ENCODE measurements at regions not wholly inside any gene's neighbourhood (a gene's known extent, or its start where the extent isn't known, plus 50 kb on each side); places are given as distances from the start of the nearest gene placed in this dataset.

DNA sequence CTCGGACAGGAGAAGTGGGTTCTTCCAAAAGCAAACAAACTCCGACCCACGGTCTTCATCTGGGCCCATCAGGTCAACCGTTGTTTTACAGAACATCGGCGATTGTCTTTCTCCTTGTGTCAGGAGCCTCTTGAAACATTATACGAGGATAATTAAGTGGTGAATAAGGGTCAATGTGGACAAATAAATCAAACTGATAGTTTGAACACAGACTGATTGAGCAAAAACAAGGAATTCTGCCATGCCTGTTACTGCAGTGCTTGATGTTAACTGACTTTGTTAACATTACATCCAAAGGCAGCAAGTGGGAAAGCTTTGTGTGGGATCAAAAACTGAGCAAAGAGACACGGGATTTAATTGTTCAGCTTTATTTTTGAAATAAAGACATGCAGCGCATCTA is 101.1 kb upstream of the IFNGR1 start (continued):
- TF ChIP-seq, protein P1, sequence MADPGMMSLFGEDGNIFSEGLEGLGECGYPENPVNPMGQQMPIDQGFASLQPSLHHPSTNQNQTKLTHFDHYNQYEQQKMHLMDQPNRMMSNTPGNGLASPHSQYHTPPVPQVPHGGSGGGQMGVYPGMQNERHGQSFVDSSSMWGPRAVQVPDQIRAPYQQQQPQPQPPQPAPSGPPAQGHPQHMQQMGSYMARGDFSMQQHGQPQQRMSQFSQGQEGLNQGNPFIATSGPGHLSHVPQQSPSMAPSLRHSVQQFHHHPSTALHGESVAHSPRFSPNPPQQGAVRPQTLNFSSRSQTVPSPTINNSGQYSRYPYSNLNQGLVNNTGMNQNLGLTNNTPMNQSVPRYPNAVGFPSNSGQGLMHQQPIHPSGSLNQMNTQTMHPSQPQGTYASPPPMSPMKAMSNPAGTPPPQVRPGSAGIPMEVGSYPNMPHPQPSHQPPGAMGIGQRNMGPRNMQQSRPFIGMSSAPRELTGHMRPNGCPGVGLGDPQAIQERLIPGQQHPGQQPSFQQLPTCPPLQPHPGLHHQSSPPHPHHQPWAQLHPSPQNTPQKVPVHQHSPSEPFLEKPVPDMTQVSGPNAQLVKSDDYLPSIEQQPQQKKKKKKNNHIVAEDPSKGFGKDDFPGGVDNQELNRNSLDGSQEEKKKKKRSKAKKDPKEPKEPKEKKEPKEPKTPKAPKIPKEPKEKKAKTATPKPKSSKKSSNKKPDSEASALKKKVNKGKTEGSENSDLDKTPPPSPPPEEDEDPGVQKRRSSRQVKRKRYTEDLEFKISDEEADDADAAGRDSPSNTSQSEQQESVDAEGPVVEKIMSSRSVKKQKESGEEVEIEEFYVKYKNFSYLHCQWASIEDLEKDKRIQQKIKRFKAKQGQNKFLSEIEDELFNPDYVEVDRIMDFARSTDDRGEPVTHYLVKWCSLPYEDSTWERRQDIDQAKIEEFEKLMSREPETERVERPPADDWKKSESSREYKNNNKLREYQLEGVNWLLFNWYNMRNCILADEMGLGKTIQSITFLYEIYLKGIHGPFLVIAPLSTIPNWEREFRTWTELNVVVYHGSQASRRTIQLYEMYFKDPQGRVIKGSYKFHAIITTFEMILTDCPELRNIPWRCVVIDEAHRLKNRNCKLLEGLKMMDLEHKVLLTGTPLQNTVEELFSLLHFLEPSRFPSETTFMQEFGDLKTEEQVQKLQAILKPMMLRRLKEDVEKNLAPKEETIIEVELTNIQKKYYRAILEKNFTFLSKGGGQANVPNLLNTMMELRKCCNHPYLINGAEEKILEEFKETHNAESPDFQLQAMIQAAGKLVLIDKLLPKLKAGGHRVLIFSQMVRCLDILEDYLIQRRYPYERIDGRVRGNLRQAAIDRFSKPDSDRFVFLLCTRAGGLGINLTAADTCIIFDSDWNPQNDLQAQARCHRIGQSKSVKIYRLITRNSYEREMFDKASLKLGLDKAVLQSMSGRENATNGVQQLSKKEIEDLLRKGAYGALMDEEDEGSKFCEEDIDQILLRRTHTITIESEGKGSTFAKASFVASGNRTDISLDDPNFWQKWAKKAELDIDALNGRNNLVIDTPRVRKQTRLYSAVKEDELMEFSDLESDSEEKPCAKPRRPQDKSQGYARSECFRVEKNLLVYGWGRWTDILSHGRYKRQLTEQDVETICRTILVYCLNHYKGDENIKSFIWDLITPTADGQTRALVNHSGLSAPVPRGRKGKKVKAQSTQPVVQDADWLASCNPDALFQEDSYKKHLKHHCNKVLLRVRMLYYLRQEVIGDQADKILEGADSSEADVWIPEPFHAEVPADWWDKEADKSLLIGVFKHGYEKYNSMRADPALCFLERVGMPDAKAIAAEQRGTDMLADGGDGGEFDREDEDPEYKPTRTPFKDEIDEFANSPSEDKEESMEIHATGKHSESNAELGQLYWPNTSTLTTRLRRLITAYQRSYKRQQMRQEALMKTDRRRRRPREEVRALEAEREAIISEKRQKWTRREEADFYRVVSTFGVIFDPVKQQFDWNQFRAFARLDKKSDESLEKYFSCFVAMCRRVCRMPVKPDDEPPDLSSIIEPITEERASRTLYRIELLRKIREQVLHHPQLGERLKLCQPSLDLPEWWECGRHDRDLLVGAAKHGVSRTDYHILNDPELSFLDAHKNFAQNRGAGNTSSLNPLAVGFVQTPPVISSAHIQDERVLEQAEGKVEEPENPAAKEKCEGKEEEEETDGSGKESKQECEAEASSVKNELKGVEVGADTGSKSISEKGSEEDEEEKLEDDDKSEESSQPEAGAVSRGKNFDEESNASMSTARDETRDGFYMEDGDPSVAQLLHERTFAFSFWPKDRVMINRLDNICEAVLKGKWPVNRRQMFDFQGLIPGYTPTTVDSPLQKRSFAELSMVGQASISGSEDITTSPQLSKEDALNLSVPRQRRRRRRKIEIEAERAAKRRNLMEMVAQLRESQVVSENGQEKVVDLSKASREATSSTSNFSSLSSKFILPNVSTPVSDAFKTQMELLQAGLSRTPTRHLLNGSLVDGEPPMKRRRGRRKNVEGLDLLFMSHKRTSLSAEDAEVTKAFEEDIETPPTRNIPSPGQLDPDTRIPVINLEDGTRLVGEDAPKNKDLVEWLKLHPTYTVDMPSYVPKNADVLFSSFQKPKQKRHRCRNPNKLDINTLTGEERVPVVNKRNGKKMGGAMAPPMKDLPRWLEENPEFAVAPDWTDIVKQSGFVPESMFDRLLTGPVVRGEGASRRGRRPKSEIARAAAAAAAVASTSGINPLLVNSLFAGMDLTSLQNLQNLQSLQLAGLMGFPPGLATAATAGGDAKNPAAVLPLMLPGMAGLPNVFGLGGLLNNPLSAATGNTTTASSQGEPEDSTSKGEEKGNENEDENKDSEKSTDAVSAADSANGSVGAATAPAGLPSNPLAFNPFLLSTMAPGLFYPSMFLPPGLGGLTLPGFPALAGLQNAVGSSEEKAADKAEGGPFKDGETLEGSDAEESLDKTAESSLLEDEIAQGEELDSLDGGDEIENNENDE (IDR thresholded peaks at IDR 0.05; ENCODE audit: insufficient replicate concordance, low read length), result no peak
- TF ChIP-seq TCF12 (IDR thresholded peaks at IDR 0.05; ENCODE audit: low read depth, low read length) (no peak), EZH2 (IDR thresholded peaks at IDR 0.05; ENCODE audit: low read depth, low read length, severe bottlenecking) (no peak), HDAC6 (IDR thresholded peaks at IDR 0.05; ENCODE audit: low read depth, low read length) (no peak)
- TF ChIP-seq, protein P2, sequence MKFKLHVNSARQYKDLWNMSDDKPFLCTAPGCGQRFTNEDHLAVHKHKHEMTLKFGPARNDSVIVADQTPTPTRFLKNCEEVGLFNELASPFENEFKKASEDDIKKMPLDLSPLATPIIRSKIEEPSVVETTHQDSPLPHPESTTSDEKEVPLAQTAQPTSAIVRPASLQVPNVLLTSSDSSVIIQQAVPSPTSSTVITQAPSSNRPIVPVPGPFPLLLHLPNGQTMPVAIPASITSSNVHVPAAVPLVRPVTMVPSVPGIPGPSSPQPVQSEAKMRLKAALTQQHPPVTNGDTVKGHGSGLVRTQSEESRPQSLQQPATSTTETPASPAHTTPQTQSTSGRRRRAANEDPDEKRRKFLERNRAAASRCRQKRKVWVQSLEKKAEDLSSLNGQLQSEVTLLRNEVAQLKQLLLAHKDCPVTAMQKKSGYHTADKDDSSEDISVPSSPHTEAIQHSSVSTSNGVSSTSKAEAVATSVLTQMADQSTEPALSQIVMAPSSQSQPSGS (IDR thresholded peaks at IDR 0.05; ENCODE audit: low read length), result no peak

Data from H1 (cell line).